GM12874 (cell line): ENCODE measurements at regions not wholly inside any gene's neighbourhood (a gene's known extent, or its start where the extent isn't known, plus 50 kb on each side); places are given as distances from the start of the nearest gene placed in this dataset.

ENCODE experiments used
- TF ChIP-seq, protein P1 (sequence below): IDR thresholded peaks from 2 replicates; pipeline ENCODE4 v1.5.1; 2011; ENCODE audit warnings: low read depth, mild to moderate bottlenecking, control low read depth, low read length, moderate library complexity; ENCODE audit not compliant: insufficient read depth

DNA sequence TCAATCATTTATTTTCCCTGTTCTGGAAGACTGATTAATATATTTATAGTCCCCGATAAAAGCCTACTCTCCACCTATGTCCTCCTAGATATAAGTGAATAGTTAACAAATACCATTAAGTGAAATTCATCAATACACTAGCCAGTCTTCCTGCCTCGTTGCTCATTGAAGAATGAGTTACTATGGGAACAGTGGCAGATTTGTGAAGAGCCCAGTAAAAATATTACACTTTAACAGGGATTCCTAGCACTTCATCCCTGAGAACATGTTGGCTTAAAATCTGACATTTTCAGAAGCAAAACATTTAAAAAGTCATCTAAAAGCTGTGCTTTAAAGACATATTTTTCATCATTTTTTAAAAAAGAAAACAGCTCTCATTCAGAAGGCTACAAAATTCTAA is 848.7 kb upstream of the NXPH2 start:
- TF ChIP-seq, protein P1, sequence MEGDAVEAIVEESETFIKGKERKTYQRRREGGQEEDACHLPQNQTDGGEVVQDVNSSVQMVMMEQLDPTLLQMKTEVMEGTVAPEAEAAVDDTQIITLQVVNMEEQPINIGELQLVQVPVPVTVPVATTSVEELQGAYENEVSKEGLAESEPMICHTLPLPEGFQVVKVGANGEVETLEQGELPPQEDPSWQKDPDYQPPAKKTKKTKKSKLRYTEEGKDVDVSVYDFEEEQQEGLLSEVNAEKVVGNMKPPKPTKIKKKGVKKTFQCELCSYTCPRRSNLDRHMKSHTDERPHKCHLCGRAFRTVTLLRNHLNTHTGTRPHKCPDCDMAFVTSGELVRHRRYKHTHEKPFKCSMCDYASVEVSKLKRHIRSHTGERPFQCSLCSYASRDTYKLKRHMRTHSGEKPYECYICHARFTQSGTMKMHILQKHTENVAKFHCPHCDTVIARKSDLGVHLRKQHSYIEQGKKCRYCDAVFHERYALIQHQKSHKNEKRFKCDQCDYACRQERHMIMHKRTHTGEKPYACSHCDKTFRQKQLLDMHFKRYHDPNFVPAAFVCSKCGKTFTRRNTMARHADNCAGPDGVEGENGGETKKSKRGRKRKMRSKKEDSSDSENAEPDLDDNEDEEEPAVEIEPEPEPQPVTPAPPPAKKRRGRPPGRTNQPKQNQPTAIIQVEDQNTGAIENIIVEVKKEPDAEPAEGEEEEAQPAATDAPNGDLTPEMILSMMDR, result no peak

DNA sequence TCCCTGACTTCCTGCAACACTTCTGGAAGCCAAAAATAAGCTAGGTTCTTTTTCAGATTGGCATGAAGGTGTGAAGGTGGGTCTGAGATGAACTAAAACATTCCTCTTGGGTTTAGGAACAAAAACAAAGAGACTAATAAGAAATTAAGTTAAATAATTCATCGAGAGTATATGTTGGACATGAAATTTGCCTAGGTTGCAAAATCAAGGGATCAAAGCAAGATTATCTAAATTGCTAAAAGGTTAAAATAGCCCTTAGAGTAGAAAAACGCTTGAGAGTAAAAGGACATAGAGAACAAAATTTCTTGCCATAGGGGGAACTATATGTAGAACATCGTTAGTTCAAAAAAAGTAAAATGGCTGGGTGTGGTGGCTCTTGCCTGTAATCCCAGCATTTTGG is 845.9 kb upstream of the NXPH2 start:
- TF ChIP-seq, protein P1, result no peak

DNA sequence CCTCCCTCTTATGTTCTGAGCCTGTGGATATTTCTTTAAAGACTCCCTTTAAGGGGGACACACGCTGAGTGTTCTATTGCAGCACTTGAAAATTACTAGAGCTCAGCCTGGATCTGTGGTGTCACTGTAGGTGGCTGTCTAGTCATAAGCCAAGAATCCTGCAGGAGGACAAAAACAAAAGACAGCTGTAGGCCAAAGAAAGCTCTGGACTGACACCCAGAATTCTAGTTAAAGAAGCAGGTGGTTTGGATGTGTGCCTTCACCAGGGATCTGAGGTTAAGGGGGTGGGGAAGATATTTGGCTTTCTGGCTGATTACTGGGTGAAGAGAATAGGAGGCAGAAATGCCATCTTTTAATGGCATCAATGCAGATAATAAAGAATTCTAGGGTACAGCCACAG is 842.5 kb upstream of the NXPH2 start:
- TF ChIP-seq, protein P1, result no peak

DNA sequence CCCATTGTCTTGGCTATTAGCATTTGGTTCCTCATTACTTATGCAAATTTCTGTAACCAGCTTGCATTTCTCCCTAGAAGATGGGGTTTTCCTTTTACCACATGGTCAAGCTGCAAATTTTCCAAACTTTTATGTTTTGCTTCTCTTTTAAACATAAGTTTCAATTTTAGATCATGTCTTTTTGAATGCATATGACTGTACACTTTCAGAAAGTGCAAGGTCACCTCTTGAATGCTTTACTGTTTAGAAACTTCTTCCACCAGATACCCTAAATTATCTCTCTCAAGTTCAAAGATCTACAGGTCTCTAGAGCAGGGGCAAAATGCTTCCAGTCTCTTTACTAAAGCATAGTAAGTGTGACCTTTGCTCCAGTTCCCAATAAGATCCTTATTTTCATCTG is 837.6 kb upstream of the NXPH2 start:
- TF ChIP-seq, protein P1, result no peak

DNA sequence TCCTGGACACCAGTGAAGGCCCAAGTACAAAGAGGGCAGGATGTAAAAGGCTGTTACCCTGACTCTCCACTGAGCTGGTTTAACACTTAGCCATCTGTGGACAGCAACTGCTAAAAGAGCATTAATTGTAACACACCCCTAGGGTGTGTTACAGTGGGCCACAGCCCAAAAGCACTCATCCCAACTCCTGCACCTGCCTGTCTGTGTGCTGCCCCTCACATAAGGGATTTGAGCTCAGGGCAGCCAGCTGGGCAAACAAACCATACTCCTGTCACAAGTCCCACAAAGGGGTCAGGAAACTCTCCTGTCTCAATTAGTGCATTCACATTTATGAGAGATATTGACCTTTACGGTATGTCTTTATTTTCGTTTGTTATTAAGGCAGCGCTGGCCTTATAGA is 833.1 kb upstream of the NXPH2 start:
- TF ChIP-seq, protein P1, result no peak

DNA sequence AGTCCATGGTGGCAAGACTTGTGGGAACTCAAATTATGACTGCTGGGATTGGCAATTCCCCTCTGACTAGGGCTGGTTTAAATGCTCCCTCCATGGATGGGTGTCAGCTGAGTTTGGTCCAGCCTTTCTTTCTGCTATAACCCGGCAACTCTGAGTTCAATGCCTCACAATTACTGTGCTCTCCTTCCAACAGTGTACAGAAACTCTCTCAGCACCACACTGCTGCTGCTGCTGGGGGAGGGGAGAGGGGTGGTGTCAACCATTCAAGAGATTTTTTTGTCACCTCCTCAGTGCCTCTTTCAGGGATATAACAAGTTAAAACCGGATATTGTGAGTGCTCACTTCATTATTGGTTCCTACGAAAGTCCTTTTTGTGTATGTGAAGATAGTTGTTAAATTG is 830.3 kb upstream of the NXPH2 start:
- TF ChIP-seq, protein P1, result no peak

DNA sequence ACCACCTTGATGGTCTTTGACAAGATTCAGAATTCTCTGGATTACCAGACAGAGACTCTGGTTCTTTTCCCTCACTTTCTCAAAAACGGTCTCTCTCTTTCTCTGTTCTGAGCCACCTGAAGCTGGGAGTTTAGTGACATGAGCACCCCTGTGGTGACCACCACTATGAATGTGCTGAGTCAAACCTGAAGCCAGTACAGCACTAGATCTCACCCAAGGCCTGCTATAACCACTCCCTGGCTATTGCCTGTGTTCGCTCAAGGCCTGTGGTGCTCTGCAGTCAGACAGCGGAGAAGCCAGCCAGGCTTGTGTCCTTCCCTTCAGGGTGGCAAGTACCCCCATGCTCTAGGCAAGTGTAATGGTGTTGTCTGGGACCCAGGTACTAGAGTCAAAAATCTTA is 828.9 kb upstream of the NXPH2 start:
- TF ChIP-seq, protein P1, result no peak

DNA sequence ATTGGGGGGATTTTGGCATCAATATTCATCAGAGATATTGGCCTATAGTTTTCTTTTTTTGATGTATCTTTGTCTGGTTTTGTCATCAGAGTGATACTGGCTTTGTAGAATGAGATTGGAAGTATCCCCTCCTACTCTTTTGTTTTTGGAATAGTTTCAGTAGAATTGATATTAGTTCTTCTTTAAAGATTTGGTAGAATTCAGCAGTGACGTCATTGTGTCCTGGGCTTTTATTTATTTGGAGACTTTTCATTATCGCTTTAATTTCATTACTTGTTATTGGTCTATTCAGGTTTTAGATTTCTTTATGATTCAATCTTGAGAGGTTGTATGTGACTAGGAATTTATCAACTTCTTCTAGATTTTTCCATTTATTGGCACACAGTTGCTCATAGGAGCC is 825.5 kb upstream of the NXPH2 start:
- TF ChIP-seq, protein P1, result no peak
